NCI-H1105 (cell line): ENCODE measurements at regions not wholly inside any gene's neighbourhood (a gene's known extent, or its start where the extent isn't known, plus 50 kb on each side); places are given as distances from the start of the nearest gene placed in this dataset.

Source experiments
- DNase-seq: peaks from one replicate; lab custom pipeline; 2025; lab: John Stamatoyannopoulos, UW

DNA sequence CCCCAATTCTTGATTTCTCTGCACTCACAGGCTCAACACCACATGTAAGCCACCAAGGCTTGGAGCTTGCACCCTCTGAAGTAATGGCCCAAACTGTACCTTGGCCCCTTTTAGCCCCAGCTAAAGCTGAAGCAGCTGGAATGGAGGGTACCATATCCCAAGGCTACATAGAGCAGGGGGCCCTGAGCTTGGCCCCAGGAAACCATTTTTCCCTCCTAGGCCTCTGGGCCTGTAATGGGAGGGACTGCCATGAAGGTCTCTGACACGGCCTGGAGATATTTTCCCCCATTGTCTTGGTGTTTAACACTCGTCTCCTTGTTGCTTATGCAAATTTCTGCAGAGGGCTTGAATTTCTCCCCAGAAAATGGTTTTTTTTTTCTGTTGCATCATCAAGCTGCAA is 69.7 kb downstream of the SKA1 start:
- DNase-seq = no peak

DNA sequence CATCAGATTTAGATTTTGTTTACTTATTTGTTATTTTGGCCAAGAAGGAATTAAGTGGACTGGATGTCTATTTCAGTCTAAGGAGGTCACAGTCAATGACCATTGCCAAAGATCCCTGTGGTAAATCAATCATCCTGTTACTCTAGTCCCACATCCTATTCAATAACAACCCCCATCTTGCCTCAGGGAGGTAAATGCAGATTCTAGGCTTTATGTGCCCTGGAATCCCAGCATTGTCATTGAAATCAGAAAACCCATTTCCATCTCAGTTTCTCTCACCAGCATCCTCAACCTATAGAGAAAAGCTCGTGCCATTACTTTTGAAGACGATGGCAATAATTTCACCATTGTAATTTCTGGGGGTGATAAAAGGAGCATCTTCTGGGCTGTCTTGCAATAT is 71.8 kb downstream of the SKA1 start:
- no peak for DNase-seq

DNA sequence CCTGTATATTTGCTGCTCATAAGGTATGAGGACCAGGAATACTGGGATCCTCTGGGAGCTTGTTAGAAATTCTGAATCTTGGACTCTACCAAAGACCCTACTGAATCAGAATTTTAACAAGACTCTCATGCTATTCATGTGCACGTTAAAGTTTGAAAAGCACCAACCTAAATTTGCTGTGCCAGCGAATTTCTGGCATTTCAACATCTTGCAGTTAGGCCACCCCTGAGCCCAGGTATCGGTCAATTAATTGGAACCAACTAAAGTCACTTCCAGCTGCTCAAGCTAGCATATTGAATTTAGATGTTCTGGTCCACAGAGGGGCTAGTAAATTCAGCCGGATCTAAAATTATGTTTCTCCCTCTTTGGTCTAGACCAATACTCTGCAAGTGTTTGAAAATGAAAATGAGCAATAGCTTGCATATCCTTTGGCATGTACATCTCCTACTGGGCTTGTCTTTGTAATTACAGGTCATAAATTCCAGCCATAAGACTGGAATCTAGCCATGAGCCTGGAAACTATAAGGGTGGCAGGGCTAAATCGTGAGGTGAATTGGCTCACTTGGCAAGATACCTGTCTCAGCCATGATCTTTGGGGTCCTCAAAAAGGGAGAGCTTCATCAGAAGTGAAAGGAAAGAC is 72.4 kb downstream of the SKA1 start:
- DNase-seq = no peak

DNA sequence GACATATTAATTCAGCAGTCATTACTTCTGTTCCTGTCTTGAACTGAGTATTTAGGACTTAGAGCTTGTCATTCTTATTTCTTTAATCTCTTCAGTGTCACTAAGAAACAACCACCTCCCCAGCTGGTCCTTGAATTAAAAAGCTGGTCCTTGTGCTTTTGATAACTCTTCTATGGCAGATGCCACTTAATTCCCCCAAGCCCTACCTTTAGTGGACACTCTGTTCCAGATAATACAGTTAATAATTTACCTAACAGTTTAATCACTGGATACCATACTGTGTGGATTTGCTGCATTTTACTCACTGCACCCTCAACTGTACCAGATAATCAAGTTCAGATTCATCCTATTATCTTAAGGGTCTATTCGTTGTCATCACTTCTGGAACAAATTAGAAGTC is 73.1 kb downstream of the SKA1 start:
- no peak for DNase-seq

DNA sequence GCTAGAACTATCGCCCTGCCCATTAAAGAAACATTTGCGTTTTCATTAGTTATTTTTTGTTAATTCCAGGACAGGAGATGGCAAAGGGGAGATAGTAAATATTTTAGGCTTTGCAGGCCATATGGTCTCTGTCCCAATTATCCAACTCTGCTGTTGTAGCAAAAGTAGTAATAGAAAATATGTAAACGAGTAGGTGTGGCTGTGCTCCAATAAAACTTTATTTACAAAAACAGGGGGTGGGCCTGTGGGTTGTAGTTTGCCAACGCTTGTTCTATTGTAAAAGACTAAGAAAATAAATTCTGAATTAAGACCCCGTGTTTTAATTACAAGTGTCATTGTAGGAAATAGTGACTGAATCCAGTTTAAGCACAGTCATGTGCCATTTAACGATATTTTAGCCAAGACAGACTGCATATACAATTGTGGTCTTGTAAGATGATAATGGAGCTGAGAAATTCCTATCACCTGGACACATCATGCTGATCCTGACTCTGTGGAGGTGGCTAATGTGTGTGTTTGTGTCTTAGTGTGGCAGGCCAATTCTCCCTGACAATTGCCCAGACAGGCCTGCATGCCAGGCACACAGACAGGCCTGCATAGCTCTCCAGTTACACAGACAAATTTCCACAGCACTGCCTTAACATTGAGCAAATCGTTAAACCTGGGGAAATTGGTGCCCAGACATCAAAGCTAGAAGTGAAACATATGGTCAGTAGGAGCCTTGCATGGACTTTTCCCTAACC is 76.4 kb downstream of the SKA1 start:
- no peak for DNase-seq

DNA sequence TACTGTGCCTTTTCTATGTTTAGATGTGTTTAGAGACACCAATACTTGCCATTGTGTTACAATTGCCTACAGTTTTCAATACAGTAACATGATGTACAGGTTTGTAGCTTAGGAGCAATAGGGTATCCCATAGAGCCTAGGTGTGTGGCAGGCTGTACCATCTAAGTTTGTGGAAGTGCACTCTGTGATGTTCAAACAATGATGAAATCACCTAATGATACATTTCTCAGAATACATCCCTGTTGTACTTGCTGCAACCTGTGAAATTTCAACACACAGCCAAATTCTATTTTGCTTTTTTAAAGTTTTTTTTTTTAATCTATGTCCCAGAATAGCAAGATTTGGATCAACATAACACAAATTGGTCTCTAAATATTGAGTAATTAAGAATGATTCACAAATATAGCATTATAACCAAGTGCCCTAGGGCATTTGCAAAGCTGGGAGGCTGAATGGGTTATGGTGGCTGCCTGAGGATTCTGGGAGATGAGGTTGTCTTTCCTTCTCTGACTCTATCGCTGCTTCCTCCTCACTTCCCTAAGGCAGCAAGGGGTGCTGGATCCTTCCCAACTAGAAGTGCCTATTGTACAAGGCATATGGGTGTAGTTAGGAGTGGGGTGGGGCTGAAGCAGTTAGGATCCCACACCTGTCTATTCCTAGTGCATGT is 78.3 kb downstream of the SKA1 start:
- no peak for DNase-seq

DNA sequence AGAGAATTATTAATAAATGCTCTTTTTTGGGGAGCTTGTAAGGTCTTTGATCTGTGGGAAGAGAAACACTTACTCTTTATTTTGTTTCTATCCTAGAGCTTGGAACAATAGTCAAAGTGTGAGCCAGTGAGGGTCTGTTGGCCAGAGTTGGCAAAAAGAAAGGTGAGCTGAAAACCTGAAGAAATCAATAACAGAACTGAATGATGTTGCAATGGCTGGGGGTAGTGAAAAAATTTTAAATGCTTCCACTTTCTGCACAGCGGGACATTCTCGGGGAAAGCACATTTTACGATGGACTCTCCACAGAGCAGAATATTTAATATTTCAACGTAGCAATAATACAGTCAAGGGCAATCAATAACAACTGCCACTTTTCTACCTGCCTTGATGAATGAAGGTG is 78.9 kb downstream of the SKA1 start:
- DNase-seq = no peak

DNA sequence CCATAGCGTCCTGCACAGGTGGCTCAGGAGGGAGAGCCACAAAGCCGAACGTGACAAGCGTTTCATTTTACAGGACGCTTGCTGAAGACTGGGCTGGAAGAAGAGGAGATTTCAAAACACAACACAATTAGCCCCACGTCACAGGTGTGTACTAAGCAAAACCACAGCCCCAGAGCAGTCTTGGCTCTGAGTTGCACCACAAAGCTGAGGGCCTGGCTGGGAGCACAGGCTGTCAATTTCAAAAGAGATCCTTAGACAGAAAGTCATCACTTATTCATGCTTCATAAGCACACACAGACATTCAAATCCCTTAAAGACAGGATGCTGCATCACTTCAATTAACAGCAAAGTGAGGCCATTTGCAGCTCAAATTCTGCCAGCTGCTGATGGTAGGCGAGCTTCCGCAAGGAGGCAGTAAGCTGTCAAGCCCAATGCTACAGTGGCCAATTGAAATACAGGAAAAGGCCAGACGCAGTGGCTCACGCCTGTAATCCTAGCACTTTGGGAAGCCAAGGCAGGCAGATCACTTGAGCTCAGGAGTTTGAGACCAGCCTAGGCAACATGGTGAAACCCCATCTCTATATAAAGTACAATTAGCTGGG is 79.6 kb downstream of the SKA1 start:
- DNase-seq = no peak

DNA sequence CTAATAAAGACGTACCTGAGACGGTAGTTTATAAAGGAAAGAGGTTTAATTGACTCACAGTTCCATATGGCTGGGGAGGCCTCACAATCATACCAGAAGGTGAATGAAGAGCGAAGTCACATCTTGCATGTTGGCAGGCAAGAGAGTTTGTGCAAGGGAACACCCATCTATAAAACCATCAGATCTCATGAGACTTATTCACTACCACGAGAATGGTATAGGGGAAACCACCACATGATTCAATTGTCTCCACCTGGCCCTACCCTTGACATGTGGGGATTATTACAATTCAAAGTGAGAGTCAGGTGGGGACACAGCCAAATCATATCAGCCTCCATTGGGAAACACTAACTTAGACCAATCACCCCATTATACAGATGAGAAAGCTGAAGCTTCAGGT is 81.4 kb downstream of the SKA1 start:
- no peak for DNase-seq

DNA sequence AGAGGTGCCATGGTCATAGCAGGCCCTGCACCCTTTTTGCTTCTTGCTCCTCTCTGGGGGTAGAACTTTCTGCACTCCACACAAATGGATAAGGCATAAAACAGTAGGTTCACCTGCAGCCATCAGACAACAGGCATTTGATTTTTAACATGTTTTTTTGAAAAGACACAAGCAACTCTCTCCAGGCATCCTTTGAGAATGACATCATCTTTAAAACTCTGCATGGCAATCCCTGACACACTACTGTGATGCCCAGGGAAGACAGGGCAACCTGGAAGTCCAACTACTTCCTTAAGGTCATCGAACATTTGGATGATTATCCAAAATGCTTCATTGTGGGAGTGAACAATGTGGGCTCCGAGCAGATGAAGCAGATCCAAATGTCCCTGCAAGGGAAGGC is 82.8 kb downstream of the SKA1 start:
- no peak for DNase-seq

DNA sequence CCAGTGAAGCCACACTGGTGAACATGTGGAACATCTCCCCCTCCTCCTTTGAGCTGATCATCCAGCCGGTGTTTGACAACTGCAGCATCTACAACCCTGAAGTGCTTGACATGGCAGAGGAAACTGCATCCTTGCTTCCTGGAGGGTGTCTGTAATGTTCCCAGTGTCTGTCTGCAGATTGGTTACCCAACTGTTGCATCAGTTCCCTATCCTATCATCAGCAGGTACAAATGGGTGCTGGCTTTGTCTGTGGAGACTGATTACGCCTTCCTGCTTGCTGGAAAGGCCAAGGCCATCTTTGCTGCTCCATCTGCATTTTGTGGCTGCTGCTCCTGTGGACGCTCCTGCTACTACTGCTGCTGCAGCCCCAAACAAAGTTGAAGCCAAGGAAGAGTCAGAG is 83.5 kb downstream of the SKA1 start:
- DNase-seq = no peak

DNA sequence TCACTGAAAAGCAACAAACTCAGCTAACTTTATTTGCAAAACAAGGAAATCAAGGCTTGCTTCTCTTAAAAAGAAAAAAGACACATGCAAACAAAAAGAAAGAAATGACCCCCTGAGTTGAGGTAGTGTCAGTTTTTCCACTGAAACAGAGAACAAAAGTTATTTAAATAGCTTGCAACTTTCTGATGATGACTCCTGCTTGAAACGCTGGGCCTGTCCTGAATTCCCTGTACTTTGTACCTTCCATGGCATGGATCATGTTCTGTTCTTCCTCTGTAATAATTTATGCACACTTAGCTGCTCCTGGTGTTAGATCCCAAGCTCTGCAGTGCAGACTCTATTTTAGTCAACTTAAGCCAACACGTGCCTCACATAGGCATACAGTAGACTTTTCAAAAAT is 84.0 kb downstream of the SKA1 start:
- DNase-seq = no peak

DNA sequence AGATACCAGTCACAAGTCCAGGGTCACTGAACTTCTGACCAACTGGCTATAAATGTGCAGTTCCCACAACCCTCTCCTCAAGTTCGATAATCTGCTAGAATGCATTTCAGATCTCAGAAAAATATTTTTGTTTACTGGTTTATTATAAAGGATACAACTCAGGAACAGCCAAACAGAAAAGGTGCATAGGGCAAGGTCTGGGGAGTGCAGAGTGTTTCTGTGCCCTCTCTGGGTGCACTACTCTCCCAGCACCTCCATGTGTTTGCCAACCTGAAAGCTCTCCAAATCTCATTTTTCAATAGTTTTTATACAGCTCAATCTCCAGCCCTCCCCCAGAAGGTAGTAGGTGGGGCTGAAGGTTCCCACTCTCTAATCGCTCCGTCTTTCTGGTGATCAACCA is 85.2 kb downstream of the SKA1 start:
- DNase-seq = no peak

DNA sequence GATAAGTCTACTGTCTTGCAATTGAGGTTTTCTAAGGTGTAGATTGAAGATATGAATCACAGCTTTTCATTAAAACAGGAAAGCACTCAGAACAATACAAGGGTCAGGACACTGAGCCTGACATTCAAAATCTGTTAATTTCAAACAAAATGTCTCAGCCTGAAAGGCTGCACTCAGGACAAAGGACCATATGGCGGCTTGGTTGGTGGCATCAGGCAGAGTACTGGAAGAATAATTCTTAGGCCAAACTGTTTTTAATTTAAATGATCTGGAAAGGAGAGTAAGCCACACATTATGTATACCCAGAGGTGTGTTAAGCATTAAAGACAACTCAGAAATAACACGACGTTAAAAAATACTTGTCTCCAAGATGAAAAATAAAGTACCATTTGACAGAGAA is 85.9 kb downstream of the SKA1 start:
- DNase-seq = no peak

DNA sequence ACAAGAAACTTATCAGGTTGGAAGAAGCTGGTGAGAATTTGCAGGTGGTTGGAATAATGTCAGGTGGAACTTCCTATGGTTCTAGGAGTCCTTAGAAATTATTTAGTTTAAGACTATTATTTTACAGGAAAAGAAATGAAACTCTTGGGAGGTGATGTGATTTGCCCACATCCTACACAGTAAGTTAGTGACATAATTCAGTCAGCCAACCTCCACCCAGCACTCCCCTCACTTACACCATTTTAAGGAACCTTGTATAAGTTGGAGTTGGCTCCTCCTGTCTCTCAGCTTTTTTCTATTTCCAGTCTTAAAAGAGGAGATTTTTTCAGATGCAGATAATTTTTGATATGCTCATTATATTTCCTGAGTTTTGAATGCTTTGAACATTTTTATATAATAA is 86.4 kb downstream of the SKA1 start:
- DNase-seq = no peak

DNA sequence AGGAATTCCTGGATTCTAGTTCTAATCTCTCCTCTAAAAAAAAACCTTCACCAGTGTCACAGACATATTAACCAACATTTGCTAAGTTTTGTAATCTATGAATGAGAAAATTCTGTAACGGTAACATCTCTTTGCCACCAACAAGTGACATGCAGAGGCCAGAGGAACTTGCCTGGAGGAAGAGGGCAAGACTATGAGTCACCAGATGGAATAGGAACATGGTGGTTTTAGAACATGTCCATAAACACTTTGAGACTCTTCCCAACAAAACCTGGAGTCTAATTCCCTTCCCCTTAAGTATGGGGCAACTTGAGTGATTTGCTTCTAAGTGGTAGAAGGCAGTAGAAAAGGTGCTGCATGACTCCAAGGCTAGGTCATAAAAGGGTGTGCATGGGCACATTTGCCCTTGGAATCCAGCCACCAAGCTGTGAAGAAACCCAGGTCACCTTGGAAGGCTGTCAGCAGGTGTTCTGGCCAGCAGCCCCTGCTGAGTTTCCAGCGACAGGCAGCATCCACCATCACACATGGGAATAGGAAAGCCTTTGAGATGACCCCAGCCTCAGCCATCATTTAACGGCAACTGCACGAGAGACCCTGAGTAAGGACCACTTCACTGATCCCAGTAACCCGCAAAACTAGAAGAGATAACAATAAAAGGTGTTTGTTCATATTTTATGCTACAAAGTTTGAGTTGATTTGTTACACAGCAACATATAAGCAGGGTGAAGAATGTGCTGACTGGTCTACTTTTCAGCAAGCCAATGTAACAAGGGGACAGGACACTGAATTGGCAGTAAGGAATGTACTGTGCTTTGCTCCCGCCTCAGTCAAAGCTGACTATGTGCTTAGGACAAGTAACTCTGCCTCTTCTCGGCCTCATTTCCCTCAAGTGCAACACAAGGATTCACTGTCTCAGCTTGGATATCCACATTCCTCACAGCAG is 90.6 kb downstream of the SKA1 start:
- DNase-seq = no peak

DNA sequence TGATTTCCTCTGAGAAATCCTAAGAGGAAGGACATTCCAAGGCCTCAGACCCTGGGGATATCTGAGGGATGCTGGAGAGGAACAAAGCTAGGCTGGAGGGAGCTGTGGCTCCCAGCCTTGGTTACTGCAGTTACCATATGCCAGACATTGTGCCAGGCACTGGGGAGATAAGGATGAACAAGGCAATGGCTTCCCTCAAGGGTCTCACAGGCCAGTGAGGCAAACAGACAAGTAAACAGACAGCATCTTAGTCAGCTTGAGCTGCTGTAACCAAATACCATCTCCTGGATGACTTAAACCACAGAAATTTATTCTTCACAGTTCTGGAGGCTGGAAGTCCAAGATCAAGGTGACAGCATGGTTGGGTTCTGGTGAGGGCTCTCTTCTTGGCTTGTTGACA is 91.8 kb downstream of the SKA1 start:
- DNase-seq = no peak

DNA sequence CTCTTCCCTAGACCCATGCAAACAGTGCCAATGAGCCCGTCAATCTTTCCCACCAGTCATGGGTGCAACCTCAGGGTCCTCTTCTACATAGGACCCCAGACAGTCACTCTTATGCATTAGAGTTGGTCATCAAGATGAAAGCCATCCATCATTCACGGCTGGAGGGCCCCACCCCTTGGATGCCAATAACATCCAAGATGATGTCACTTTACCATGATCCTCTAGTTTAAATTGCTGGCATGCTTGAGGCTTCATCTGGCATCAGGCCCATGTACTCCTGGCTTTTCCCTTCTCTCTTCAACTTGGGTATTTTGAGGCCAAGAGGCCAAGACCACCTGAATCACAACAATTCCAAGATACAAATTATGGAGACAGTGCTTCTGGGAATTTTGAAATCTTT is 91.1 kb upstream of the MAPK4 start:
- DNase-seq = no peak

DNA sequence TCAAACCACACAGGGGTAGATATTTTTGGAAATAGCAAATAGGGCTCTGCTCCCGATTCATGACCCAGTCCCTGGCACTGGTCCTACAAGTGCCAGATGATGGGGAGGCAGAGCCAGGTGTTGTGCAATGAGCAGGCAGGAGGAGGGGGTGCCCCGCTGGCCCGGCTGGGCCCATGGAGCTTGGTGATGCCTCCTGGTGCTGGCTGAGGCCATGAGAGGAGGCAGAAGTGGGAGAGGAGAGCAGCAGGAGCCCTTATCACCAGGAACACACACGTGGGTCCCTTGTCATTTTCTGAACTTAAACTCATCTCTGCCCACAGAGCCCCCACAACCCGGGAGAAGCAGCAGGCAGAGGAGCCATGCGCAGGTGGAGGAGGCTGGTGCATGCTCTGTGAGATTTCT is 90.5 kb upstream of the MAPK4 start:
- DNase-seq = no peak

DNA sequence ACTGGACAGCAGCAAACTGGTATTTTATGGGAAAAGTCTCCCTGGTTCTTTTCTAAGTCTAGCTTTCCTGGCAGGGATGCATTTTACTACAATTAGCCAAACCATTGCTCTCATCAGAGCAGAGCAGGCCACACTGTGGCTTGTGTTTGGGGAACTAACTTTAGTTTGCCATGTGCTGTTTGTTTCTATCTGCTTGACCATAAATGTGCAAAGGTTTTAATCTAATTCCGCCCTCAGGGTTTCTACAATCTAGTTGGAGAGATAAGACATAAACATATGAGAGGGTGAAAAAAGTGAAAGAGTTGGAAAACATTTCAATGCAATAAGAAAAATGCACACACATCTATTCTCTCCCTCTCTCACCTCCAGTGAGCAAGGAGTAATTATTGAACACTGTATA is 86.9 kb upstream of the MAPK4 start:
- DNase-seq = no peak

DNA sequence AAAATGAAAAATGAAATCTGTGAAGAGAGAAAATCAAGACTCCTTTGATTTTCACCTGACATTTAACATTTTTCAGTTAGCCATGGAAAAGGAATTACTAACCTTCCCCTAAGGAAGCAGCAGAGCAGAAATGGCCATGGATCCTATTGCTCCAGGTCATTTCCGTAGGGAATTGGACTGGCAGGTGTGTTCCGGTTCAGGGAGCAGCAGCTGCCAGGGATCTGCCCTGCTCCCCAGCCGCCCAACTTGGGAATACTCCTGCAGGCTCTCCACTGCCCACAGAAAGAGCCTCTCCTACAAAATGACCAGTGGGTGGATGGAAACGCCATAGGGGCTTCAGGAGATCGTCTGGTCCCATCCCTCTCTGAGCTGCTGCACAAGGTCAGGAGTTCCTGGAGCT is 86.0 kb upstream of the MAPK4 start:
- DNase-seq = peak; percentile 72
